Endothelial cell of umbilical vein (primary cell): ENCODE measurements at regions not wholly inside any gene's neighbourhood (a gene's known extent, or its start where the extent isn't known, plus 50 kb on each side); places are given as distances from the start of the nearest gene placed in this dataset.

Experiments
- POLR2A ChIP-seq: IDR thresholded peaks from 2 replicates; pipeline ENCODE4 v1.6.1; 2012; ENCODE audit warnings: low read depth, mild to moderate bottlenecking, control low read depth, low read length
- TF ChIP-seq, protein P1 (sequence below), 2 donors: IDR thresholded peaks; 1 replicate in 1 of 2; 2 replicates in 1 of 2; pipeline ENCODE4 v1.5.1; 2011; ENCODE audit warnings: low read length in 2 of 2, mild to moderate bottlenecking in 2 of 2, moderate library complexity in 2 of 2, control low read depth in 1 of 2, inconsistent platforms in 1 of 2, low read depth in 1 of 2; ENCODE audit not compliant: insufficient read depth in 1 of 2; ENCODE audit errors: extremely low read depth in 1 of 2

GRCh38 chr20:61099806-61100205, 152.3 kb upstream of the CDH4 start:
- TF ChIP-seq POLR2A: no peak
- TF ChIP-seq, protein P1, sequence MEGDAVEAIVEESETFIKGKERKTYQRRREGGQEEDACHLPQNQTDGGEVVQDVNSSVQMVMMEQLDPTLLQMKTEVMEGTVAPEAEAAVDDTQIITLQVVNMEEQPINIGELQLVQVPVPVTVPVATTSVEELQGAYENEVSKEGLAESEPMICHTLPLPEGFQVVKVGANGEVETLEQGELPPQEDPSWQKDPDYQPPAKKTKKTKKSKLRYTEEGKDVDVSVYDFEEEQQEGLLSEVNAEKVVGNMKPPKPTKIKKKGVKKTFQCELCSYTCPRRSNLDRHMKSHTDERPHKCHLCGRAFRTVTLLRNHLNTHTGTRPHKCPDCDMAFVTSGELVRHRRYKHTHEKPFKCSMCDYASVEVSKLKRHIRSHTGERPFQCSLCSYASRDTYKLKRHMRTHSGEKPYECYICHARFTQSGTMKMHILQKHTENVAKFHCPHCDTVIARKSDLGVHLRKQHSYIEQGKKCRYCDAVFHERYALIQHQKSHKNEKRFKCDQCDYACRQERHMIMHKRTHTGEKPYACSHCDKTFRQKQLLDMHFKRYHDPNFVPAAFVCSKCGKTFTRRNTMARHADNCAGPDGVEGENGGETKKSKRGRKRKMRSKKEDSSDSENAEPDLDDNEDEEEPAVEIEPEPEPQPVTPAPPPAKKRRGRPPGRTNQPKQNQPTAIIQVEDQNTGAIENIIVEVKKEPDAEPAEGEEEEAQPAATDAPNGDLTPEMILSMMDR (IDR thresholded peaks at IDR 0.05; ENCODE audit: extremely low read depth in 1 of 2, insufficient read depth in 1 of 2, low read depth in 1 of 2, low read length in 2 of 2): no peak
